HEK293 (cell line): ENCODE measurements at regions not wholly inside any gene's neighbourhood (a gene's known extent, or its start where the extent isn't known, plus 50 kb on each side); places are given as distances from the start of the nearest gene placed in this dataset.

Experiments used
- CTCF ChIP-seq: fragments of 450-650 bp; formaldehyde crosslinking; IDR thresholded peaks from 2 replicates; pipeline ENCODE4 v1.5.1; 2016; ENCODE audit warnings: missing biosample characterization, missing genetic modification characterization
- PRDM10 ChIP-seq: fragments of 450-650 bp; formaldehyde crosslinking; IDR thresholded peaks from 2 replicates; pipeline ENCODE4 v1.5.1; 2016; ENCODE audit warnings: missing biosample characterization, missing genetic modification characterization
- SP2 ChIP-seq: fragments of 450-650 bp; formaldehyde crosslinking; IDR thresholded peaks from 2 replicates; pipeline ENCODE4 v1.5.1; 2016; ENCODE audit warnings: missing biosample characterization, missing genetic modification characterization
- YY1 ChIP-seq: fragments of 450-650 bp; formaldehyde crosslinking; IDR thresholded peaks from 2 replicates; pipeline ENCODE4 v1.5.1; 2018; ENCODE audit warnings: missing biosample characterization, missing genetic modification characterization
- ZBTB17 ChIP-seq: fragments of 450-650 bp; formaldehyde crosslinking; IDR thresholded peaks from 2 replicates; pipeline ENCODE4 v1.5.1; 2016; ENCODE audit warnings: missing biosample characterization, missing genetic modification characterization
- ZNF10 ChIP-seq: fragments of 450-650 bp; formaldehyde crosslinking; IDR thresholded peaks from 2 replicates; pipeline ENCODE4 v1.5.1; 2017; ENCODE audit warnings: missing biosample characterization, missing genetic modification characterization
- ZNF221 ChIP-seq: fragments of 450-650 bp; formaldehyde crosslinking; IDR thresholded peaks from 2 replicates; pipeline ENCODE4 v1.5.1; 2017; ENCODE audit warnings: missing biosample characterization, missing genetic modification characterization, borderline replicate concordance
- ZNF302 ChIP-seq: fragments of 450-650 bp; formaldehyde crosslinking; IDR thresholded peaks from 2 replicates; pipeline ENCODE4 v1.5.1; 2016; ENCODE audit warnings: missing biosample characterization, missing genetic modification characterization, low read depth
- ZNF350 ChIP-seq: fragments of 450-650 bp; formaldehyde crosslinking; IDR thresholded peaks from 2 replicates; pipeline ENCODE4 v1.5.0; 2017; ENCODE audit warnings: missing biosample characterization, mild to moderate bottlenecking, missing genetic modification characterization
- ZNF488 ChIP-seq: fragments of 450-650 bp; formaldehyde crosslinking; IDR thresholded peaks from 2 replicates; pipeline ENCODE4 v1.5.1; 2016; ENCODE audit warnings: missing biosample characterization, missing genetic modification characterization
- ZNF530 ChIP-seq: fragments of 450-650 bp; formaldehyde crosslinking; IDR thresholded peaks from 2 replicates; pipeline ENCODE4 v1.5.1; 2016; ENCODE audit warnings: low read depth, missing biosample characterization, missing genetic modification characterization
- ZNF768 ChIP-seq: fragments of 450-650 bp; formaldehyde crosslinking; IDR thresholded peaks from 2 replicates; pipeline ENCODE4 v1.5.1; 2018; ENCODE audit warnings: missing biosample characterization, mild to moderate bottlenecking, missing genetic modification characterization
- TF ChIP-seq, protein P1 (sequence below): fragments of 450-650 bp; IDR thresholded peaks from 2 replicates; pipeline ENCODE4 v1.5.1; 2018; ENCODE audit warnings: missing biosample characterization, missing genetic modification characterization

GRCh38 chr22:26768952-26769351 lies 111.6 kb downstream of the MIAT start:
- TF ChIP-seq CTCF (tag by site-specific recombination): no peak
- no peak for TF ChIP-seq ZNF10 (tag by site-specific recombination)
- TF ChIP-seq PRDM10 (tag by site-specific recombination): no peak
- TF ChIP-seq ZNF530 (tag by site-specific recombination): no peak
- TF ChIP-seq ZNF768 (tag by site-specific recombination): no peak
- TF ChIP-seq ZNF302 (tag by site-specific recombination): no peak
- no peak for TF ChIP-seq ZBTB17 (tag by site-specific recombination)
- no peak for TF ChIP-seq ZNF221 (tag by site-specific recombination)
- TF ChIP-seq YY1: no peak
- TF ChIP-seq ZNF350 (tag by site-specific recombination): no peak
- no peak for TF ChIP-seq SP2 (tag by site-specific recombination)
- TF ChIP-seq ZNF488 (tag by site-specific recombination): no peak
- TF ChIP-seq, protein P1, sequence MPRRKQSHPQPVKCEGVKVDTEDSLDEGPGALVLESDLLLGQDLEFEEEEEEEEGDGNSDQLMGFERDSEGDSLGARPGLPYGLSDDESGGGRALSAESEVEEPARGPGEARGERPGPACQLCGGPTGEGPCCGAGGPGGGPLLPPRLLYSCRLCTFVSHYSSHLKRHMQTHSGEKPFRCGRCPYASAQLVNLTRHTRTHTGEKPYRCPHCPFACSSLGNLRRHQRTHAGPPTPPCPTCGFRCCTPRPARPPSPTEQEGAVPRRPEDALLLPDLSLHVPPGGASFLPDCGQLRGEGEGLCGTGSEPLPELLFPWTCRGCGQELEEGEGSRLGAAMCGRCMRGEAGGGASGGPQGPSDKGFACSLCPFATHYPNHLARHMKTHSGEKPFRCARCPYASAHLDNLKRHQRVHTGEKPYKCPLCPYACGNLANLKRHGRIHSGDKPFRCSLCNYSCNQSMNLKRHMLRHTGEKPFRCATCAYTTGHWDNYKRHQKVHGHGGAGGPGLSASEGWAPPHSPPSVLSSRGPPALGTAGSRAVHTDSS: no peak
